ENCODE measurements at regions not wholly inside any gene's neighbourhood (a gene's known extent, or its start where the extent isn't known, plus 50 kb on each side); places are given as distances from the start of the nearest gene placed in this dataset.

DNA sequence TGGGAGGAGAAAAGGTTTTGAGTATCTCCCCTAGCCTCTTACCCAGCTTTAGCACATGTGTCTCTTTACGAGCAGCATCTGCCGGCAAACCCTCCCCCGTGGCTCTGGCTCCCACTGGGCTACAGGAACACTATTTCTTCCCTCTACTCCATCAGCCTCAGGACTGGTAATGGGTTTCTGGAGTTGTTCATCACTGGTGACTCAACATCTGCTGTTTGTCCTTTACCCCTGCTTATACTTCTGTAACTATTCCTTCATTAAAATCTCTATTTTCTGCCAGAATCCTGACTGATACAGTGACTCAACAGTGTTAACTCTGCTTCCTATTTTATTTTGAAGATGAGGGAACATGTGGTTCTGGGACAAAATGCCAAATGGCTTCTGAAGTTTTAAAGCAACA is 437.3 kb upstream of the HTR2A start:
- TF ChIP-seq POLR2A (IDR thresholded peaks at IDR 0.05), result no peak
- TF ChIP-seq, protein P1, sequence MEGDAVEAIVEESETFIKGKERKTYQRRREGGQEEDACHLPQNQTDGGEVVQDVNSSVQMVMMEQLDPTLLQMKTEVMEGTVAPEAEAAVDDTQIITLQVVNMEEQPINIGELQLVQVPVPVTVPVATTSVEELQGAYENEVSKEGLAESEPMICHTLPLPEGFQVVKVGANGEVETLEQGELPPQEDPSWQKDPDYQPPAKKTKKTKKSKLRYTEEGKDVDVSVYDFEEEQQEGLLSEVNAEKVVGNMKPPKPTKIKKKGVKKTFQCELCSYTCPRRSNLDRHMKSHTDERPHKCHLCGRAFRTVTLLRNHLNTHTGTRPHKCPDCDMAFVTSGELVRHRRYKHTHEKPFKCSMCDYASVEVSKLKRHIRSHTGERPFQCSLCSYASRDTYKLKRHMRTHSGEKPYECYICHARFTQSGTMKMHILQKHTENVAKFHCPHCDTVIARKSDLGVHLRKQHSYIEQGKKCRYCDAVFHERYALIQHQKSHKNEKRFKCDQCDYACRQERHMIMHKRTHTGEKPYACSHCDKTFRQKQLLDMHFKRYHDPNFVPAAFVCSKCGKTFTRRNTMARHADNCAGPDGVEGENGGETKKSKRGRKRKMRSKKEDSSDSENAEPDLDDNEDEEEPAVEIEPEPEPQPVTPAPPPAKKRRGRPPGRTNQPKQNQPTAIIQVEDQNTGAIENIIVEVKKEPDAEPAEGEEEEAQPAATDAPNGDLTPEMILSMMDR (IDR thresholded peaks at IDR 0.05), result no peak

Measured in heart left ventricle (tissue), 13 donors.